Fibroblast of villous mesenchyme (primary cell): ENCODE measurements at regions not wholly inside any gene's neighbourhood (a gene's known extent, or its start where the extent isn't known, plus 50 kb on each side); places are given as distances from the start of the nearest gene placed in this dataset.

ENCODE experiments used
- DNase-seq: peaks from one replicate; pipeline ENCODE4 v3.0.0-alpha.2; 2010; ENCODE audit warnings: low read depth
- H3K4me3 ChIP-seq: 2 replicates; pipeline ENCODE4 v1.5.1; 2011; ENCODE audit warnings: low read depth, mild to moderate bottlenecking, low read length
- CTCF ChIP-seq: IDR thresholded peaks from 2 replicates; pipeline ENCODE4 v1.5.1; 2012; ENCODE audit warnings: low read depth, mild to moderate bottlenecking, low read length; ENCODE audit not compliant: insufficient read depth

DNA sequence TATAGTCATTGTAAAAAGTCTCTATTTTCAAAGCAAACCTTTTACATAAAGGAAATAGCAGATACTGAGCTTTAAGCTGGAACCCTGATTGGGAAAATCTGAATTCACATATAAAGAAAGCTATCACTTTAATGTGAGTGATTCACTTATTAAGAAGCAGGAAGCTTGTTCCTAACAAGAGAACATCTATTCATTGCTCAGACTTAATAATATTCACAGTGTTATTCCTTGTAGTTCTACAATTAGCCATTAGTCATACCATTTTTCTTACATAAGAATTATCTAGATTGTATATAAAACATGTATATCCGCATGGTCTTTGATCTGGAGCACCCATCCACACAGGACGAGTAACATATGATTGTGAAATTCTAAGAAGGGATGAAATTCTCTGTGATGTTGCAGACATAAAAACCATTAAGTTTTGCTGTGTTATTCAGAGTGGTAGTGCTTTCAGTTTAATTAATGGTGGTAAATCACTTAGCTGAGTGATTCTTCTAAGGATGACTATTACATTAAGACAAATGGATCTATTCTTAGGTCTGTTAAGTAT, 71.1 kb upstream of the FOXQ1 start:
- no peak for TF ChIP-seq CTCF
- no peak for DNase-seq
- no peak overlapping the region for H3K4me3 ChIP-seq

DNA sequence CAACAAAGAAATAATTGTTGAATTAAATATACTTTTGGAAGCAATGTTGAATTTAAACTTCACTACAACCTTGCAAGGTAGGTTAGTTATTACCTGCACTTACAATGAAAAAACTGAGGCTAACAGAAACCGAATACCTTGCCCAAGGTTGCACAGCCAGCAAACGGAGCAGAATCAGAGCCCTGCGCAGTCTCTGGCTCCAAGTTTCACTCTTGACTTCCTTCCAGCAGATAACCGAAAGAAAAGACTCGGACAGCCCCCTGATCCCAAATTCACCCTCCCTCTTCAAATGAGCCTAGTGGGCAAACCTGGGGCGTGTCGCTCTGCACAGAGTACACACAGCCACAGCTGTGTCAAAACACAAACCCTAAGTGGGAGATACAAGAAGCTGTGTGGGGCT, 72.1 kb upstream of the FOXQ1 start:
- no peak for DNase-seq
- TF ChIP-seq CTCF = no peak
- H3K4me3 ChIP-seq = no peak overlapping the region

- no peak for TF ChIP-seq CTCF
- no peak overlapping the region for H3K4me3 ChIP-seq
- no peak for DNase-seq
These were observed 73.9 kb upstream of the FOXQ1 start for GRCh38 chr6:1238040-1238439.

- no peak for DNase-seq
- no peak for TF ChIP-seq CTCF
- no peak overlapping the region for H3K4me3 ChIP-seq
These were observed 74.3 kb upstream of the FOXQ1 start for GRCh38 chr6:1237636-1238035.

DNA sequence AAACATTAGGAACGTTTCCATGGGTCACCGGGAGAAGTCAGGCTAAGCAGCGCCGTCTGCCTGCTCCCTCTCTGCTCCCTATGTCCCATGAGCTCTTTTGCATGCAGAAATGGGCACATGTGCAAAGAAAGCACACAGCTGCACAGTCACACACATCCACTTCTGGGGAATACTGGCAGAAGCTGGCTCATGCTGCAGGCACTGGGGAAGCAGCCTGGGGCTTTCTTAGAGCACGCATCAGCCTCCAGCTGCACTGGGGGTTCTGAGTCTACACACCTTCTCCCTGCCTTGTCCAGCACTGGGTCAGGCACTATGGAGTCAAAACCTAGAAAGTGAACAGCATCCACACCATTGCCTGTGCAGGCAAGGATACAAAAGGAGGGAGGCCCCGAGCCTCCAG, 76.1 kb upstream of the FOXQ1 start:
- TF ChIP-seq CTCF = no peak
- no peak for DNase-seq
- no peak overlapping the region for H3K4me3 ChIP-seq

DNA sequence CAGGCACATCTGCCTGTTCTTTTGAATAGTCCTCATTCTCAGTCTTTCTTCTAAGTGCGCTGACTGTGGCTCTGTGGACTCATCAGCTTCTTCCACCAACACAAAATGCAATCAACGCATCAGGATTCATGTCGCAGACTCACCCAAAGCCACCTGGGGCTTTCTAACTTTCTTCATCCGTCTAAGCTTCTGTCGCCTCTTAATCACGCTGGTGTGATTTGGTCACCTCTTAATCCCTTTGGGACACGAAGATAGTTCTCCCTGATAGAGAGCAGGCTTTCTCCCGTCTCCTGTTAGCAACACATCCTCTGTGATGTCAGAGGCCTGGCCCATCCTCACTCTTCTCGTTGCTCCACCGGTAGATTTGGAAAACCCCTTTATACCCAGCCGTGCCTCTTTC, 78.0 kb upstream of the FOXQ1 start:
- no peak for TF ChIP-seq CTCF
- no peak overlapping the region for H3K4me3 ChIP-seq
- no peak for DNase-seq

- no peak for DNase-seq
- no peak overlapping the region for H3K4me3 ChIP-seq
- no peak for TF ChIP-seq CTCF
These were observed 79.3 kb upstream of the FOXQ1 start for GRCh38 chr6:1232578-1232977.
